OCI-LY3 (cell line): ENCODE measurements at regions not wholly inside any gene's neighbourhood (a gene's known extent, or its start where the extent isn't known, plus 50 kb on each side); places are given as distances from the start of the nearest gene placed in this dataset.
"Not testable (repeated sequence)": the region's sequence is repeated elsewhere in the genome, so short reads cannot be mapped to it uniquely, and the experiment has no call there.

Experiments used
- H2AFZ ChIP-seq: fragments of 200-600, 300-600 bp; shearing (Covaris generic); 2 replicates; pipeline ENCODE4 v1.6.0; 2014; ENCODE audit warnings: antibody characterized with exemption, low read depth, low read length
- H3K27ac ChIP-seq: fragments of 200-600, 300-600 bp; sonication (generic); 2 replicates; pipeline ENCODE4 v1.5.1; 2014; ENCODE audit warnings: mild to moderate bottlenecking, low read length, moderate library complexity, mixed read lengths
- H3K27me3 ChIP-seq: fragments of 200-600, 300-600 bp; sonication (generic); 2 replicates; pipeline ENCODE4 v1.6.1; 2014; ENCODE audit warnings: low read depth, low read length, mixed read lengths
- H3K36me3 ChIP-seq: fragments of 200-600, 300-600 bp; sonication (generic); replicated peaks from 2 replicates; pipeline ENCODE3; 2014; ENCODE audit warnings: low read depth, low read length, mixed read lengths
- H3K4me1 ChIP-seq: fragments of 300-600, 200-600 bp; sonication (generic); 2 replicates; pipeline ENCODE4 v1.6.1; 2014; ENCODE audit warnings: low read length, mixed read lengths
- H3K4me2 ChIP-seq: fragments of 200-600, 300-600 bp; sonication (generic); 2 replicates; pipeline ENCODE4 v1.6.1; 2014; ENCODE audit warnings: low read length, mixed read lengths
- H3K4me3 ChIP-seq: fragments of 300-600, 200-600 bp; sonication (generic); 2 replicates; pipeline ENCODE4 v1.5.1; 2014; ENCODE audit warnings: antibody characterized with exemption, mild to moderate bottlenecking, low read length, moderate library complexity
- H3K79me2 ChIP-seq: fragments of 300-600, 200-600 bp; shearing (Covaris generic); 2 replicates; pipeline ENCODE4 v1.6.1; 2014; ENCODE audit warnings: mild to moderate bottlenecking, low read length, mixed read lengths
- H3K9ac ChIP-seq: fragments of 300-600, 200-600 bp; shearing (Covaris generic); 2 replicates; pipeline ENCODE4 v1.6.0; 2014; ENCODE audit warnings: mild to moderate bottlenecking, low read length, moderate library complexity
- H3K9me3 ChIP-seq: fragments of 200-600, 300-600 bp; shearing (Covaris generic); 2 replicates; pipeline ENCODE4 v1.6.1; 2014; ENCODE audit warnings: low read length, mixed read lengths; ENCODE audit not compliant: insufficient read depth
- H4K20me1 ChIP-seq: fragments of 200-600, 300-600 bp; sonication (generic); 2 replicates; pipeline ENCODE4 v1.6.1; 2016; ENCODE audit warnings: low read length, mixed read lengths; ENCODE audit not compliant: insufficient read depth
- EZH2phosphoT487 ChIP-seq: fragments of 200-600 bp; shearing (Covaris generic); IDR thresholded peaks from 2 replicates; pipeline ENCODE4 v1.6.1; 2018; ENCODE audit warnings: antibody characterized with exemption, mixed run types, low read depth
- TF ChIP-seq, protein P1 (sequence below): fragments of 200-600, 300-600 bp; sonication (generic); IDR thresholded peaks from 2 replicates; pipeline ENCODE4 v1.5.1; 2014; ENCODE audit warnings: antibody characterized with exemption, low read length, low read depth

- Histone ChIP-seq H3K9ac (no peak overlapping the region), H3K4me3 (no peak overlapping the region), H3K9me3 (no peaks in the 10 kb centered on the region), H3K36me3 (no peaks in the 10 kb centered on the region), H3K27ac (no peak overlapping the region), H3K79me2 (no peaks in the 10 kb centered on the region), H3K4me1 (no peaks in the 10 kb centered on the region), H3K4me2 (no peak overlapping the region), H4K20me1 (no peaks in the 10 kb centered on the region), H2AFZ (peak overlapping the region; percentile 60), H3K27me3 (no peaks in the 10 kb centered on the region)
- no peak for TF ChIP-seq EZH2phosphoT487
- TF ChIP-seq, protein P1, sequence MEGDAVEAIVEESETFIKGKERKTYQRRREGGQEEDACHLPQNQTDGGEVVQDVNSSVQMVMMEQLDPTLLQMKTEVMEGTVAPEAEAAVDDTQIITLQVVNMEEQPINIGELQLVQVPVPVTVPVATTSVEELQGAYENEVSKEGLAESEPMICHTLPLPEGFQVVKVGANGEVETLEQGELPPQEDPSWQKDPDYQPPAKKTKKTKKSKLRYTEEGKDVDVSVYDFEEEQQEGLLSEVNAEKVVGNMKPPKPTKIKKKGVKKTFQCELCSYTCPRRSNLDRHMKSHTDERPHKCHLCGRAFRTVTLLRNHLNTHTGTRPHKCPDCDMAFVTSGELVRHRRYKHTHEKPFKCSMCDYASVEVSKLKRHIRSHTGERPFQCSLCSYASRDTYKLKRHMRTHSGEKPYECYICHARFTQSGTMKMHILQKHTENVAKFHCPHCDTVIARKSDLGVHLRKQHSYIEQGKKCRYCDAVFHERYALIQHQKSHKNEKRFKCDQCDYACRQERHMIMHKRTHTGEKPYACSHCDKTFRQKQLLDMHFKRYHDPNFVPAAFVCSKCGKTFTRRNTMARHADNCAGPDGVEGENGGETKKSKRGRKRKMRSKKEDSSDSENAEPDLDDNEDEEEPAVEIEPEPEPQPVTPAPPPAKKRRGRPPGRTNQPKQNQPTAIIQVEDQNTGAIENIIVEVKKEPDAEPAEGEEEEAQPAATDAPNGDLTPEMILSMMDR: peak; percentile 23; the same call in 1 of the 2 replicates
Measured at GRCh38 chr4:114132830-114133229, 153.4 kb upstream of the ARSJ start.

GRCh38 chr4:114136069-114136468, 156.6 kb upstream of the ARSJ start:
- no peaks in the 10 kb centered on the region for H3K4me1 ChIP-seq
- no peaks in the 10 kb centered on the region for H3K9me3 ChIP-seq
- no peak overlapping the region for H3K4me3 ChIP-seq
- no peaks in the 10 kb centered on the region for H3K79me2 ChIP-seq
- H3K27me3 ChIP-seq: no peaks in the 10 kb centered on the region
- TF ChIP-seq, protein P1: no peak
- TF ChIP-seq EZH2phosphoT487: no peak
- H2AFZ ChIP-seq: no peak overlapping the region
- no peak overlapping the region for H3K4me2 ChIP-seq
- no peak overlapping the region for H3K9ac ChIP-seq
- H4K20me1 ChIP-seq: no peaks in the 10 kb centered on the region
- no peaks in the 10 kb centered on the region for H3K36me3 ChIP-seq
- H3K27ac ChIP-seq: no peak overlapping the region

- Histone ChIP-seq H3K4me1 (no peaks in the 10 kb centered on the region), H3K4me2 (no peak overlapping the region), H3K79me2 (no peaks in the 10 kb centered on the region), H2AFZ (no peak overlapping the region), H4K20me1 (no peaks in the 10 kb centered on the region), H3K27me3 (no peaks in the 10 kb centered on the region), H3K4me3 (no peak overlapping the region), H3K9ac (no peak overlapping the region), H3K9me3 (no peaks in the 10 kb centered on the region), H3K36me3 (no peaks in the 10 kb centered on the region), H3K27ac (no peak overlapping the region)
- TF ChIP-seq EZH2phosphoT487: no peak
- TF ChIP-seq, protein P1: no peak
Measured at GRCh38 chr4:114137984-114138383, 158.5 kb upstream of the ARSJ start.

DNA sequence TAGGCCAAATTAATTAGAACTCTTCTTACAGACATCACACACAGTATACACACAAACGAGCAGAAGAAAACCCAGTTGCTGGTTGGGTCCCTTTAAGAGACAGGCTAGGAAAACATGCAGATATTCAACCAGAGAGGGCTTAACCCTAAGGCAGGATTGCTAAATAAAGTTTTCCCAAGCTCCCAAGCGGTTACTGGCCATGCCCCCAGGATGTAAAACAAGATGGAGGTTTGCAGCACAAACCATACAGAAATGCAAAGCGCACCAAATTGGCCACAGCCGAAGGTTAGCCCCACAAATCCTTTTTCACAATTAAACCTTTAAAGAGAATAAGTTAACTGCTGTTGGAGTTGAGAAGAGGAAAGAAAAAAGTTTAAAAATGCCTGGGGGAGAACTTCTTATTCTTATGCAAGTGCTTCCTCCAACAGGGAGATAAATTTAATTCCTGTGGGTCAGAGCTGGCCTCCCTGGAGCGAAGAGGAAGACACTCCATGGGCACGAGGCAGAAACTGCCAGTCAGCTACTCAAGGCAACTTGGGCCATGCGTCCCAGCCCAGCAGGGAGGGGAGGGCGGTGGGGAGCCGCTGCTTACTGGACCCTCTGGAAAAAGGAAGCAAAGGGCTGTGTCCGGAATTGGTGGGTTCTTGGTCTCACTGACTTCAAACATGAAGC, 167.6 kb upstream of the ARSJ start:
- no peak for TF ChIP-seq EZH2phosphoT487
- TF ChIP-seq, protein P1: no peak
- Histone ChIP-seq H3K27ac (no peak overlapping the region), H3K4me2 (no peak overlapping the region), H3K9me3 (no peaks in the 10 kb centered on the region), H3K4me3 (no peak overlapping the region), H3K27me3 (no peaks in the 10 kb centered on the region), H3K4me1 (no peaks in the 10 kb centered on the region), H3K79me2 (no peaks in the 10 kb centered on the region), H2AFZ (no peak overlapping the region), H3K9ac (no peak overlapping the region), H3K36me3 (no peaks in the 10 kb centered on the region), H4K20me1 (no peaks in the 10 kb centered on the region)

DNA sequence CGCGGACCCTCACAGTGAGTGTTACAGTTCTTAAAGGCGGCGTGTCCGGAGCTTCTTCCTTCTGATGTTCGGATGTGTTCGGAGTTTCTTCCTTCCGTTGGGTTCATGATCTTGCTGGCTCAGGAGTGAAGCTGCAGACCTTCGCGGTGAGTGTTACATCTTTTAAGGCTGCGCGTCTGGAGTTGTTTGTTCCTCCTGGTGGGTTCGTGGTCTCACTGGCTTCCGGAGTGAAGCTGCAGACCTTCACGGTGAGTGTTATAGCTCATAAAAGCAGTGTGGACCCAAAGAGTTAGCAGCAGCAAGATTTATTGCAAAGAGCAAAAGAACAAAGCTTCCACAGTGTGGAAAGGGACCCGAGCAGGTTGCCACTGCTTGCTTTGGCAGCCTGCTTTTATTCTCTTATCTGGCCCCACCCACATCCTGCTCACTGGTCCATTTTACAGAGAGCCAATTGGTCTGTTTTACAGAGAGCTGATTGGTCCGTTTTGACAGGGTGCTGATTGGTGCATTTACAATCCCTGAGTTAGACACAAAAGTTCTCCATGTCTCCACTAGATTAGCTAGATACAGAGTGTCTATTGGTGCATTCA, 168.3 kb upstream of the ARSJ start:
- H3K27ac ChIP-seq, H2AFZ ChIP-seq, H3K9ac ChIP-seq, H3K36me3 ChIP-seq, H4K20me1 ChIP-seq, H3K27me3 ChIP-seq, H3K4me1 ChIP-seq, H3K79me2 ChIP-seq, H3K4me2 ChIP-seq, H3K4me3 ChIP-seq, H3K9me3 ChIP-seq: not testable (repeated sequence)

- not testable (repeated sequence) for H4K20me1 ChIP-seq, H3K9ac ChIP-seq, H3K4me2 ChIP-seq, H3K4me1 ChIP-seq, H3K36me3 ChIP-seq, H3K27ac ChIP-seq, H3K4me3 ChIP-seq, H3K9me3 ChIP-seq, H2AFZ ChIP-seq, H3K79me2 ChIP-seq, H3K27me3 ChIP-seq
Measured at GRCh38 chr4:114148372-114149070, 169.1 kb upstream of the ARSJ start.
